ENCODE measurements at regions not wholly inside any gene's neighbourhood (a gene's known extent, or its start where the extent isn't known, plus 50 kb on each side); places are given as distances from the start of the nearest gene placed in this dataset.

DNA sequence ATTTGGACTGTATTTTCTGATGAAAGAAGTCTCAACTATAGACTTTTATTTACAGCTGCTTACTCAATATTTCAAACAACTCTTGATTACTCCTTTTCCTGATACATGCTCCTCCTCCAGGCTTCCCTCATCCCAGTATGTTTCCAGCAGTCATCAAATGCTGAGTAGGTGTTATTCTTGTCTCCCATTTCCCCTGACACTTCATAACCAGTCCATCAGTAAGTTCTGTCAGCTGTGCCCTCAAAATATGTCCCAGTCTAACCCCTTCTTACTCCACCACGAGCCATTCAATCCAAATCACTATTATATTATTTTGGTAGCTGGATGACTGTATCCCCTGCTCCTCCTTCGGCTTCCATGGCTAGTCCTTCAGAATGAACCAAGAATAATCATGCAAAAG is 189.1 kb upstream of the DTNA start:
- TF ChIP-seq CTCF (IDR thresholded peaks at IDR 0.05) = no peak
- Histone ChIP-seq H3K9me3 (no peaks in the 10 kb centered on the region), H3K4me3 (no peak overlapping the region), H3K27me3 (no peaks in the 10 kb centered on the region), H3K36me3 (no peaks in the 10 kb centered on the region), H3K27ac (no peak overlapping the region), H3K4me1 (no peaks in the 10 kb centered on the region)
- intact Hi-C loops (cut with DNase I) = no loop called here
- ATAC-seq (no peak), DNase-seq (no peak)

- no peak for DNase-seq
Observed at GRCh38 chr18:34522603-34523002, 187.5 kb upstream of the DTNA start.

GRCh38 chr18:34525244-34525643 is 184.9 kb upstream of the DTNA start:
- Histone ChIP-seq H3K4me3 (no peak overlapping the region), H3K9me3 (no peaks in the 10 kb centered on the region), H3K4me1 (no peaks in the 10 kb centered on the region), H3K27ac (no peak overlapping the region), H3K36me3 (no peaks in the 10 kb centered on the region), H3K27me3 (no peaks in the 10 kb centered on the region)
- ATAC-seq (no peak), DNase-seq (no peak)
- intact Hi-C loops (cut with DNase I) = no loop called here
- no peak for TF ChIP-seq CTCF (IDR thresholded peaks at IDR 0.05)

More at GRCh38 chr18:34522603-34523002, 187.5 kb upstream of the DTNA start:
- Histone ChIP-seq H3K36me3 (no peaks in the 10 kb centered on the region), H3K4me1 (no peaks in the 10 kb centered on the region), H3K4me3 (no peak overlapping the region), H3K27ac (no peak overlapping the region), H3K27me3 (no peaks in the 10 kb centered on the region), H3K9me3 (no peaks in the 10 kb centered on the region)
- intact Hi-C loops (cut with DNase I) = no loop called here
- TF ChIP-seq CTCF (IDR thresholded peaks at IDR 0.05) = no peak
- no peak for ATAC-seq

- Histone ChIP-seq H3K9me3 (no peaks in the 10 kb centered on the region), H3K27me3 (no peaks in the 10 kb centered on the region), H3K36me3 (no peaks in the 10 kb centered on the region), H3K27ac (no peak overlapping the region), H3K4me1 (no peaks in the 10 kb centered on the region), H3K4me3 (no peak overlapping the region)
- TF ChIP-seq CTCF (IDR thresholded peaks at IDR 0.05) = no peak
- DNase-seq (no peak), ATAC-seq (no peak)
- intact Hi-C loops (cut with DNase I) = no loop called here
Observed at GRCh38 chr18:34528177-34528576, 181.9 kb upstream of the DTNA start.

DNA sequence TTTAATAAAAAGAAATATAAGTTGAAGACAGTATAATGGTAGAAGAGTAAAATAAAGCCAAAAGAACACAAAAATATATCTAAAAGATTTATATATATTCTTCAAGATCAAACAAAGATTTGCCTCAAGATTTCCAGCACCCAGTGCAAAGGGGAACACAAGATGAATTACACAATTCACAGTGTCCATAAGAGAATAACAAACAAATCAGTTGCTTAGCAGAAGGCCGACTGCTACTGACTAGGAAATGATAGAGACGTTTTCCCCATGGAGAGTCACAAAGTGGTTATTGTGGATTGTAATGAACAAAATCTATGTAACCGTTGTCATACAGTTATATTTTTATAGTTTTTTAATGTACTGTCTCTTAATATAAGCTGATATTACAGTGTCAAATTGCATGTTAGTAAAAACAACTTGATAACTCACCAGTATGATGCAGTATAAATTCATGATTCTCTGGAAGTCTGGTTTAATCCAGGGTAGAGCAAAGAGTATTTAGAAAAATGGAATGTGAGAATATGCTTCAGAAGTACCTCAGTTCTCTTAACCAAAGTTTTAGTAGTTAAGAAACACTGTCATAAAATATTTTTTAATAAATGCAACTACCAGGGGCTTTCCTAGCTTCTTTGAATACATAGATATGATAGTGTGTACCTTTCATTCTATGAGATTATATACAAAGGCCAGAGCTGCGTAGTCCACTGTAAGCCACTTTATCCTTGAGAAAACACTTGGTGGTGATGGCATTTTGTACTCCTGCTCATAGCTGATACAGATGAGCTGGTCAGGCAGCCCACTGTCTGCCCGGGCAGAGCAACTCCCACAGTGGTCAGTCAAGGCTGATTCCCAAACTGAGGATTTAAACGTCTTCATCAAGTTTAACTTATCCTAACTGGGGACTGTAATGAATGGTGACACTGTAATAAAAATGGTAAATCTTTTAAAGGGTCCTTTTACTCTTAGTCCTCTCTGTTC is 180.5 kb upstream of the DTNA start:
- H3K4me3 ChIP-seq = no peak overlapping the region
- no peak for ATAC-seq
- no peak for TF ChIP-seq CTCF (IDR thresholded peaks at IDR 0.05)
- H3K4me1 ChIP-seq = no peaks in the 10 kb centered on the region
- no peaks in the 10 kb centered on the region for H3K36me3 ChIP-seq
- no peaks in the 10 kb centered on the region for H3K9me3 ChIP-seq
- no peak for DNase-seq
- intact Hi-C loops (cut with DNase I) = no loop called here
- H3K27ac ChIP-seq = no peak overlapping the region
- no peaks in the 10 kb centered on the region for H3K27me3 ChIP-seq

All from upper lobe of right lung (tissue), 1 donor.